T-cell (primary cell): ENCODE measurements at regions not wholly inside any gene's neighbourhood (a gene's known extent, or its start where the extent isn't known, plus 50 kb on each side); places are given as distances from the start of the nearest gene placed in this dataset.
A peak's percentile ranks its signal among the peaks of the same experiment; 100 is the strongest.

Experiments used
- ATAC-seq, 4 experiments: fragments of 200-7000 bp in 3 of 4; fragments of 150-1000 bp in 1 of 4; cut with Tn5 transposase; replicated peaks in 1 of 4; 1 replicate in 3 of 4; 2 replicates in 1 of 4; pipeline ENCODE4 v1.10.0; 2021; ENCODE audit warnings: moderate library complexity in 3 of 4, mild to moderate bottlenecking in 2 of 4, moderate number of reproducible peaks in 1 of 4
- CTCF ChIA-PET, 2 donors: fragments of 300-600 bp; sonication (Branson Sonifier 250); formaldehyde crosslinking; loops; one replicate each; lab custom pipeline; 2022; ENCODE audit warnings: antibody characterized with exemption in 2 of 2; lab: Charles Lee
- POLR2A ChIA-PET, 2 donors: fragments of 300-600 bp; sonication (Branson Sonifier 250); formaldehyde crosslinking; loops; one replicate each; lab custom pipeline; 2022; ENCODE audit warnings: antibody characterized with exemption in 2 of 2; lab: Charles Lee
- DNase-seq, 35 experiments: peaks; one replicate each; pipeline versions ENCODE4 v3.0.0 to v3.0.0-alpha.2; 2013 to 2023
- H3K27ac ChIP-seq: one replicate; pipeline ENCODE4 v1.5.1; 2013; ENCODE audit warnings: low read length
- H3K27me3 ChIP-seq, 2 experiments: replicated peaks in 1 of 2; 1 replicate in 1 of 2; 2 replicates in 1 of 2; pipeline versions ENCODE4 v1.6.1 to v1.7.0; 2013; ENCODE audit warnings: low read length in 1 of 2, mixed read lengths in 1 of 2; ENCODE audit not compliant: control insufficient read depth in 2 of 2, insufficient read depth in 2 of 2; ENCODE audit errors: extremely low read depth in 1 of 2
- H3K36me3 ChIP-seq, 2 donors: 1 replicate in 1 of 2; 2 replicates in 1 of 2; pipeline versions ENCODE4 v1.6.1 to v1.7.0; 2013; ENCODE audit warnings: low read length in 1 of 2; ENCODE audit not compliant: control insufficient read depth in 2 of 2, insufficient read depth in 1 of 2; ENCODE audit errors: extremely low read depth in 1 of 2
- H3K4me1 ChIP-seq, 2 experiments: 1 replicate in 1 of 2; 2 replicates in 1 of 2; pipeline versions ENCODE4 v1.6.1 to v1.7.0; 2013; ENCODE audit warnings: low read length in 2 of 2, mixed read lengths in 1 of 2; ENCODE audit not compliant: insufficient read depth in 2 of 2, control insufficient read depth in 1 of 2; ENCODE audit errors: extremely low read depth in 1 of 2
- H3K4me3 ChIP-seq, 2 donors: 1 replicate in 1 of 2; 2 replicates in 1 of 2; pipeline versions ENCODE4 v1.5.1 to v1.7.0; 2013; ENCODE audit warnings: mild to moderate bottlenecking in 2 of 2, low read length in 1 of 2, moderate library complexity in 1 of 2; ENCODE audit not compliant: control insufficient read depth in 1 of 2; ENCODE audit errors: extremely low read depth in 1 of 2
- H3K9me3 ChIP-seq: 2 replicates; pipeline ENCODE4 v1.7.0; 2013
- H3K27ac Mint-ChIP-seq, 2 donors: one replicate each; pipeline ENCODE4 v1.8.0; 2020 to 2021; ENCODE audit warnings: mild to moderate bottlenecking in 2 of 2, mixed read lengths in 2 of 2
- H3K27me3 Mint-ChIP-seq, 2 donors: one replicate each; pipeline ENCODE4 v1.8.0; 2021 to 2022; ENCODE audit warnings: mixed read lengths in 2 of 2
- H3K36me3 Mint-ChIP-seq: one replicate; pipeline ENCODE4 v1.8.0; 2021; ENCODE audit warnings: mixed read lengths
- H3K4me1 Mint-ChIP-seq, 3 donors: one replicate each; pipeline ENCODE4 v1.8.0; 2020 to 2022; ENCODE audit warnings: mixed read lengths in 3 of 3, mild to moderate bottlenecking in 1 of 3
- H3K4me3 Mint-ChIP-seq, 3 donors: one replicate each; pipeline ENCODE4 v1.8.0; 2020 to 2022; ENCODE audit warnings: mild to moderate bottlenecking in 3 of 3, mixed read lengths in 3 of 3, moderate library complexity in 3 of 3
- H3K9me3 Mint-ChIP-seq, 3 donors: one replicate each; pipeline ENCODE4 v1.8.0; 2020 to 2022; ENCODE audit warnings: mixed read lengths in 3 of 3
- WGBS: methylation state at CpG from one replicate; pipeline ENCODE4 v1.1.5; 2013; ENCODE audit warnings: missing lambda C conversion rate; ENCODE audit not compliant: insufficient coverage; 5-methylcytosine and 5-hydroxymethylcytosine counted together

DNA sequence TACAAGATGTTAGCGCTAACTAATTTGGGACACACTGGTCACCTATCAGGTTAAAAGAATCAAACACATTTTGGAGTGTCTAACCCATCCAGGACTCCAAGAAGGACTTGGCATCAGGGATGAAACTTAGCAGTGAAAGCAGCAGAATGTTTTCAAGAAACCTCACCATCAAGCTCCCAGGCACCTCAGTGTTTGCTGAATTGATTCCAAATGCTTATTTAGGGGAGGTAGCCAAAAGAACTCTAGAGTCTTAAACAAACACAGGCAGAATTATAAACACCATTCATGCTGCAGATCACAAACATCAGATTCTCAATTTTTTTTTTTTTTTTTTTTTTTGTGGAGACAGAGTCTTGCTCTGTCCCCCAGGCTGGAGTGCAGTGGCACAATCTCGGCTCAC, 122.8 kb upstream of the UXS1 start:
- Mint-ChIP-seq H3K4me1 (peaks cover 7 to 12% (median 10%) of the 10 kb centered on the region in 3 donors), H3K27ac (no peak overlapping the region), H3K27me3 (no peaks in the 10 kb centered on the region), H3K36me3 (no peaks in the 10 kb centered on the region), H3K4me3 (no peak overlapping the region), H3K9me3 (no peaks in the 10 kb centered on the region)
- Histone ChIP-seq H3K4me3 (no peak overlapping the region), H3K27ac (no peak overlapping the region), H3K4me1 (no peaks in the 10 kb centered on the region), H3K36me3 (no peaks in the 10 kb centered on the region), H3K27me3 (no peaks in the 10 kb centered on the region), H3K9me3 (no peaks in the 10 kb centered on the region)
- DNase-seq (no peak), ATAC-seq (no peak)
- ChIA-PET POLR2A (no interaction called here), CTCF (interaction anchor here in 1 of 2 donors (0.6 kb wide), 1 partner anchor 37 kb away, joined by 3 read pairs; no protein-coding TSS in a partner anchor)
- no CpG with 5 or more reads among the region's 2 CpGs for WGBS

DNA sequence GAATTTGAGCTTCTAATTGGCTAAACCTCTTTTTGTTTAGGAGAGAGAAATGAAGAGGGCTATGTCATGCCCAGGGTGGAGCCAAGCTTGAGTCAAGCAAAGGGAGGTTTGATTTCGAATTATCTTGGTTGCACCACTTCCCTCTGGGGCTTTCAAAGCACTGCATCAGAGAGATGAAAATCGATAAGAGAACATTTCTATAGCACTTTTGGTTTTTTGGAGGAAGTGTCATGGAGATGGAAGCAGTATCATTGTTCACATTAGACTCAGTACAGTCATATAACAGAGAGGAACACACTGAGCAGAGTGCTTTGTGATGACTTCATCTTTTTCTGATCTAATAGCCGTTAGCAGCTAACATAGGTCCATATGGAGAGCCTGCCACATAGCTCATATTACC, 120.3 kb upstream of the UXS1 start:
- H3K4me3 ChIP-seq = no peak overlapping the region
- H3K4me3 Mint-ChIP-seq = no peak overlapping the region
- H3K36me3 Mint-ChIP-seq = no peaks in the 10 kb centered on the region
- peak in 2 of 35 experiments; percentile 3 to 5 for DNase-seq
- peak overlapping the region in 1 of 2 donors; percentile 41 for H3K27ac Mint-ChIP-seq
- ChIA-PET CTCF (no interaction called here), POLR2A (interaction anchor here in 1 of 2 donors (0.6 kb wide), 1 partner anchor 1201 kb away, joined by 4 read pairs; no protein-coding TSS in a partner anchor)
- H3K36me3 ChIP-seq = no peaks in the 10 kb centered on the region
- H3K27ac ChIP-seq = no peak overlapping the region
- H3K9me3 ChIP-seq = no peaks in the 10 kb centered on the region
- no peaks in the 10 kb centered on the region for H3K9me3 Mint-ChIP-seq
- no peaks in the 10 kb centered on the region for H3K27me3 ChIP-seq
- H3K27me3 Mint-ChIP-seq = no peaks in the 10 kb centered on the region
- 22% methylated on average over 1 of the region's 3 CpGs for WGBS
- peak; percentile 47 to 66 (median 60) for ATAC-seq
- H3K4me1 ChIP-seq = no peaks in the 10 kb centered on the region
- H3K4me1 Mint-ChIP-seq = peaks cover 7 to 12% (median 10%) of the 10 kb centered on the region in 3 donors

DNA sequence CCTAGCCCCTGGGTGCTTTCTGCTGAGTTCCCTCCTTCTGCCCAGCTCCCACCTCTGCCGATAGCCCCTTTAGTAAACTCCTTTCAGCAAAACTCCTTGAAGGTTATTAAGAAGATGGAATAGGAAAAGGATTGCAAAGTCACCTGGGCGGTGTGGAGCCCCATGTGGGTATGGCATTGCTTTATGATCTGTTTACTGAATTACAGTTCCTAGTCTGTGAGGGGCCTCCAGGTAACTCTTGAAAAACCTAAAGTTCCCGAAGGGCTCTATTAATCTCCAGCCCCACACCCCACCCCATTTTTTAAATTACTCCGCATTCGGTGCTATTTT, 116.9 kb upstream of the UXS1 start:
- Histone ChIP-seq H3K4me3 (no peak overlapping the region), H3K9me3 (no peaks in the 10 kb centered on the region), H3K4me1 (no peaks in the 10 kb centered on the region), H3K27ac (no peak overlapping the region), H3K27me3 (no peaks in the 10 kb centered on the region), H3K36me3 (no peaks in the 10 kb centered on the region)
- DNase-seq (no peak), ATAC-seq (no peak)
- Mint-ChIP-seq H3K9me3 (no peaks in the 10 kb centered on the region), H3K4me1 (peaks cover 7 to 12% (median 10%) of the 10 kb centered on the region in 3 donors), H3K36me3 (no peaks in the 10 kb centered on the region), H3K4me3 (no peak overlapping the region), H3K27me3 (no peaks in the 10 kb centered on the region), H3K27ac (no peak overlapping the region)
- POLR2A ChIA-PET = no interaction called here
- CTCF ChIA-PET = no interaction called here
- no CpG with 5 or more reads among the region's 5 CpGs for WGBS

DNA sequence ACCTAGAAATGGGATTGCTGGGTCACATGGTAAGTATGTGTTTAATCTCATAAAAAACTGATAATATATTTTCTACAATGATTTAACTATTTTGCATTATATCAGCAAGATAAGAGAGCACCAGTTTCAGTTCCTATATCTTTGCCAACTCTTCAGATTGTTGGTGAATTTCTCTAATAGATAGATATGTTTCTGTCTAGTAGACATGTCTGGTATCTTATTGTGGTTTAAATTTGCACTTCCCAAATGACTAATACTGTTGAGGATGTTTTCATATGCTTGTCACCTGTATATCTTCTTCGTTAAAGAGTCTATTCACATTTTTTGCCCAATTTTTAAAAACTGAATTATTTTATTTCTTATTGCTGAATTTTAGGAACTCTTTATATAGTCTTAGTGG, 113.8 kb upstream of the UXS1 start:
- ATAC-seq (no peak), DNase-seq (no peak)
- Histone ChIP-seq H3K4me1 (no peaks in the 10 kb centered on the region), H3K9me3 (no peaks in the 10 kb centered on the region), H3K27ac (no peak overlapping the region), H3K36me3 (no peaks in the 10 kb centered on the region), H3K27me3 (no peaks in the 10 kb centered on the region), H3K4me3 (no peak overlapping the region)
- ChIA-PET POLR2A (no interaction called here), CTCF (no interaction called here)
- no peaks in the 10 kb centered on the region for H3K4me1 Mint-ChIP-seq
- H3K4me3 Mint-ChIP-seq = no peak overlapping the region
- no peaks in the 10 kb centered on the region for H3K36me3 Mint-ChIP-seq
- no peak overlapping the region for H3K27ac Mint-ChIP-seq
- H3K9me3 Mint-ChIP-seq = no peaks in the 10 kb centered on the region
- no CpG with 5 or more reads among the region's 1 CpG for WGBS
- H3K27me3 Mint-ChIP-seq = no peaks in the 10 kb centered on the region

DNA sequence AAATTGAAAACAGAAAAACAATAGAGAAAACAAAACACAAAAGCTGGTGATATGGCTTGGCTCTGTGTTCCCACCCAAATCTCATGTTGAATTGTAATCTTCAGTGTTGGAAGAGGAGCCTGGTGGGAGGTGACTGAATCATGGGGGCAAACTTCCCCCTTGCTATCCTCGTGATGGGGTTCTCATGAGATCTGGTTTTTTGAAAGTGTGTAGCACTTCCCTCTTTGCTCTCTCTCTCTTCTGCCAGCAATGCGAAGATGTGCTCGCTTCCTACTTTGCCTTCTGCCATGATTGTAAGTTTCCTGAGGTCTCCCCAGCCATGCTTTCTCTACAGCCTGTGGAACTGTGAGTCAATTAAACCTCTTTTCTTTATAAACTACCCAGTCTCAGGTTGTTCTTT, 112.3 kb upstream of the UXS1 start:
- Mint-ChIP-seq H3K4me3 (no peak overlapping the region), H3K27me3 (no peaks in the 10 kb centered on the region), H3K36me3 (no peaks in the 10 kb centered on the region), H3K9me3 (no peaks in the 10 kb centered on the region), H3K27ac (no peak overlapping the region), H3K4me1 (no peaks in the 10 kb centered on the region)
- no peak overlapping the region for H3K27ac ChIP-seq
- WGBS = no CpG with 5 or more reads among the region's 3 CpGs
- no peaks in the 10 kb centered on the region for H3K27me3 ChIP-seq
- DNase-seq (no peak), ATAC-seq (no peak)
- H3K9me3 ChIP-seq = no peaks in the 10 kb centered on the region
- ChIA-PET POLR2A (no interaction called here), CTCF (no interaction called here)
- no peaks in the 10 kb centered on the region for H3K4me1 ChIP-seq
- no peaks in the 10 kb centered on the region for H3K36me3 ChIP-seq
- H3K4me3 ChIP-seq = no peak overlapping the region

DNA sequence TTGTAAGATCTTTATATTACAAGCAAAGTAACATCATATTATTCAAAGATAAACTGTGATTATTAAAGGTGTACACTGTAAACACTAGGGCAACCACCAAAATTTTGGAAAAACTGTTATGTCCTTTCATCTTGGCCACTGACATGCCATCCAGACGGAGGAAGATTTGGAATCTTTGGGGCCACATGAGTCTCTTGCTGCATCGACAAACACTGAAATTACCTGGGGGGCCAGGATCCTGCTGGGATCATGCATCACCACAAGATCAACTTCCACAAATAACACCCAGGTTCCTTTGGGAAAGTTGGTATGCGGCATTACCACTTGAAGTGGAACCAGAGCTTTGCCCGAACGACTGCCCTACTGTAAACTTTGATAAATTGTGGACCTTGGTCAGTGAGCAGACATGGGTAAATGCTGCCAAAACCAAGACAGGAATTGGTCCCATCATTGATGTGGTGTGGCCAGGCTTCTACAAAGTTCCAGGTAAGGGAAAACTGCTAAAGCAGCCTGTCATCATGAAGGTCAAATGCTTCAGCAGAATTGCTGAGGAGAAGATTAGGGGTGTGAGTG, 110.6 kb upstream of the UXS1 start:
- WGBS = 90% methylated on average over 4 of the region's 5 CpGs
- POLR2A ChIA-PET = no interaction called here

DNA sequence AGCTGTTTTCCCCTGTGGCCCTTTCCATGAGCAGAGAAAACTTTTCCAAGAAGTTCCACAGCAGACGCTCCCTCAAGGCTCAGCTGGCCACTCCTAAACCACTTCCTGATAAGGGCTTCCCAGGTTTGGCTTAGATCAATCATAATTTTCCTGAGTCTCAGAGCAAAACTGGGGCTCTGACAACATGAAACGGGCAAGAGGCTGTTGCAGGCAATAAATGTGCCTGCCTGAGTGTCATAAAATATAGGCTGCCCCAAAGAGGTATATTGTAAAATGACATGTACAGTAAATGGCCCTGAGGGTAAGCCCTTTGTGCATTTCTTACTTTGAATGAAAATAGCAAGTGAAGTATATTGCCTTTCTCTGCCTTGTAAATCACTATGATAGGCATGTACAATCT, 105.6 kb upstream of the UXS1 start:
- Histone ChIP-seq H3K27ac (no peak overlapping the region), H3K36me3 (no peaks in the 10 kb centered on the region), H3K9me3 (no peaks in the 10 kb centered on the region), H3K4me1 (no peaks in the 10 kb centered on the region), H3K27me3 (peaks cover 0 to 6% of the 10 kb centered on the region in 2 experiments), H3K4me3 (no peak overlapping the region)
- DNase-seq = no peak
- ChIA-PET POLR2A (no interaction called here), CTCF (no interaction called here)
- H3K4me1 Mint-ChIP-seq = no peaks in the 10 kb centered on the region
- no peak for ATAC-seq
- H3K36me3 Mint-ChIP-seq = no peaks in the 10 kb centered on the region
- no peak overlapping the region for H3K27ac Mint-ChIP-seq
- peaks cover 3 to 10% of the 10 kb centered on the region in 2 donors for H3K27me3 Mint-ChIP-seq
- H3K4me3 Mint-ChIP-seq = no peak overlapping the region
- H3K9me3 Mint-ChIP-seq = no peaks in the 10 kb centered on the region
- 37% methylated on average over 2 of the region's 2 CpGs for WGBS

More for the DNA sequence above, 110.6 kb upstream of the UXS1 start:
- Histone ChIP-seq H3K4me3 (no peak overlapping the region), H3K27ac (no peak overlapping the region), H3K9me3 (no peaks in the 10 kb centered on the region), H3K27me3 (no peaks in the 10 kb centered on the region), H3K36me3 (no peaks in the 10 kb centered on the region), H3K4me1 (no peaks in the 10 kb centered on the region)
- Mint-ChIP-seq H3K27ac (no peak overlapping the region), H3K27me3 (peaks cover 2 to 3% of the 10 kb centered on the region in 2 donors), H3K9me3 (no peaks in the 10 kb centered on the region), H3K4me3 (no peak overlapping the region), H3K4me1 (no peaks in the 10 kb centered on the region), H3K36me3 (no peaks in the 10 kb centered on the region)
- no peak for DNase-seq
- no peak for ATAC-seq
- CTCF ChIA-PET = no interaction called here
